HG03108 (cell line): ENCODE measurements at regions not wholly inside any gene's neighbourhood (a gene's known extent, or its start where the extent isn't known, plus 50 kb on each side); places are given as distances from the start of the nearest gene placed in this dataset.

Source experiments
- ATAC-seq: cut with Tn5 transposase; IDR thresholded peaks from one replicate; pipeline ENCODE4 v1.9.1; 2021; ENCODE audit warnings: moderate library complexity; ENCODE audit not compliant: unreplicated experiment

DNA sequence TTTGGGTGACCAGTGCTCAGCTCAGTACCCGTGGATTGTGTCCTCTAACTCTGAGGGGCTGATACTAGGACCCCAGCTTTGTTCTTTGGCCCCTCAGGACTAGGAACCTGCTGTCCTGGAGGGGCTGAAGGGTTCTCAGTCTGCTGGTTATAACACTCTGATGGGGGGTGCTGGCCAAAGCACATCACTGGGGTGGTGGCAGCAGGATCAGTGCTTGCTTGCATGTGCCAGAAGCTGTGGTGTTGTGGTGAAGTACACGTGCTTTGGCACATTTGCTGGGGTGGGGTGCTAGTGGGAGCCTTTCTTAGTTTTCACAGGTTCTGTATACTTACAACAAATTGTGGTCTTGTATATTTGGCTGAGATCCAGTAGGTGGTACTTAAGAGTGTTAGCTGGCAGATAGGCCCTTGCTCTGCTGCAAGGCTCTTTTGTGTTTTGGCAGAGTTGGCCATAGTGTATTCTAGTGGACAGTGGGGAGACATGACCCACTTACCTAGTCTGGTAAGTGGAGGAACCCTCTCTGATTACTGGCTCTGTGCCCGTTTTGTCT is 344.3 kb downstream of the EDEM1 start:
- no peak for ATAC-seq

DNA sequence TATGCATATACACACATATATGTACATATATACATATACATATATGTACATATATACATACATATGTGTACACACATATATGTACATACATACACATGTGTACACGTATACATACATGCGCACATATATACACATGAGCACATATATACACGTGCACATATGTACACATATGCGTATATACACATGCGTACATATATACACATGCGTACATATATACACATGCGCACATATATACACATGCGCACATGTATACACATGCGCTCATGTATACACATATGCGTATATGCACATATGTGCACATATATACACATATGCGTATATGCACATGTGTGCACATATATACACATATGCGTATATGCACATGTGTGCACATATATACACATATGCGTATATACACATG is 353.0 kb downstream of the EDEM1 start:
- no peak for ATAC-seq

DNA sequence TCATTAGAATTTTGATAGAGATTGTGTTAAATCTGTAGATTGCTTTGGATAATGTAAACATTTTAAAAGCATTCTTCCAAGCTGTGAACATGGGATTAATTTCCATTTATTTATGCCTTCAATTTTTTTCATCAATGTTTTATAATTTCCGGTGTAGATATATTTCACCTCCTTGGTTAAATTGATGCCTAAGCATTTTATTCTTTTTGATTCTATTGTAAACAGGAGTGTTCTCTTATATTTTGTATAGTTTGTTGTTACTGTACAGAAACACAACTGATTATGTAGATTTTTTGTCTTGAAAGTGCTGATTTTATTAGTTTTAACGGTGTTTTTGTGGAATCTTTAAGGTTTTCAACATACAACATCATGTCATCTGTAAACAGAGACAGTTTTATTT is 355.0 kb downstream of the EDEM1 start:
- no peak for ATAC-seq

- no peak for ATAC-seq
These were observed 355.5 kb downstream of the EDEM1 start for GRCh38 chr3:5543047-5543446.

DNA sequence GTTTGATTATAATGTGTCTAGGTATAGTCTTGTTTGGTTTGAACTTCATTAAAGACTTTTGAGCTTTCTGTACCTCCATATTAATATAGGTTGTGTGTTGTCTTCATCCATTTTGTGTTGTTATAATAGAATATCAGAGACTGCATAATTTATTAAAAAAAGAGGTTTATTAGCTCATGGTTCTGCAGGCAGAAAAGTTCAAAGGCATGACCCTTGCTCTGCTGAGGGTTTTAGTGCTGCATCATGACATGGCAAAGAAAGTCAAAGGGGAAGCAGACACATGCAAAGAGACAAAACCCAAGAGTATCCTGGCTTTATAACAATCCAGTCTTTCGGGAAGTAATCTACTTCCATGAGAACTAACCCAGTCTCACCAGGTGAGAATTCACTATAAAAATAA is 358.2 kb downstream of the EDEM1 start:
- no peak for ATAC-seq

DNA sequence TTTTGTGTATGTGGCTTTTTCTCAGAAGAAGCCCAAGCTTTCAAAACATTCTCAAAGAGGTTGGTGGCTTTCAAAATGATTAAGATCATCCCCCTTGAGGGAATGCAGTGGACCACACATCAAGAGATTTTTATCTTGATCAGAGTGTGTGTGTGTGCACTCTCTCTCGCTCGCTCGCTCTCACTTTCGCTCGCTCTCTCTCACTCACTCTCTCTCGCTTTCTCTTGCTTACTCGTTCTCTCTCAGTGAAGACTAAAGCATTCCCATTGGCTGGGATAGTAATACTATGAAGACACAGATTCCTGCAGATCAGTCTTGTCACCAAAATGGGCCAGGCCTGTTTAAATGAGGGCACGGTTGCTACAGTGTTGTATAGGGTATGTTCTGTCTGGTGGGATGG is 365.7 kb downstream of the EDEM1 start:
- ATAC-seq = no peak

GRCh38 chr3:5554245-5554747 is 366.8 kb downstream of the EDEM1 start:
- ATAC-seq = no peak

- no peak for ATAC-seq
These were observed 372.7 kb downstream of the EDEM1 start for GRCh38 chr3:5560199-5560598.

- no peak for ATAC-seq
These were observed 376.2 kb downstream of the EDEM1 start for GRCh38 chr3:5563537-5564277.

- no peak for ATAC-seq
These were observed 376.8 kb downstream of the EDEM1 start for GRCh38 chr3:5564278-5564666.

- ATAC-seq = no peak
These were observed 377.5 kb downstream of the EDEM1 start for GRCh38 chr3:5565026-5565425.

DNA sequence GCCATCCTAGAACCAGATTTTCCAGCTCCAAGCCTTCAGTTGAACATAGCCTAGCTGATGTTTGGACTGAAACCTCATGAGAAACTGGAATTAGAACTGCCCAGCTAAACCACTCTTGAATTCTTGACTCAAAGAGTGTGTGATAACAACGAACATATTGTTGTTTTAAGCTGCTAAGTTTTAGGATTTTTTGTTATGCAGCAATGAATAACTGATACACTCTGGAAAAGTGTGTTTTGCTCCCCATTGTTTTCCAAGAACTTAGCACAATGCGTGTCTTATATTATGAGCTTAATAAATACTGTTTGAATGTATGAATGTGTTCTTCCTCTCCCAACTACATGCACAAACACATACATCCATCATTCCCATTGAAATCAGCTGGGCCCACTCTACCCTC is 379.6 kb downstream of the EDEM1 start:
- ATAC-seq = no peak

DNA sequence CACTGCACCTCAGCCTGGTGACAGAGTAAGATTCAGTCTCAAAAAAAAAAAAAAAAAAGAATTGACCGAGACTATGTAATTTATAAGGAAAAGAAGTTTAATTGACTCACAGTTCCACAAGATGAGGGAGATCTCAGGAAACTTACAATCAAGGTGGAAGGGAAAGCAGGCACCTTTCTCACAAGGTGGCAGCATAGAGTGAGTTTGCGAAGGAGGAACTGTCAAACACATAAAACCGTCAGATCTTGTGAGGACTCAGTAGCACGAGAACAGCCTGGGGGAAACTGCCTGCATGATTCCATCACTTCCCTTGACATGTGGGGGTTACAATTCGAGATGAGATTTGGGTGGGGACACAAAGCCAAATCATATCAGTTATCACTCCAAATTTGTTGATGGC is 380.9 kb downstream of the EDEM1 start:
- no peak for ATAC-seq

GRCh38 chr3:5569152-5569551 is 381.6 kb downstream of the EDEM1 start:
- no peak for ATAC-seq

DNA sequence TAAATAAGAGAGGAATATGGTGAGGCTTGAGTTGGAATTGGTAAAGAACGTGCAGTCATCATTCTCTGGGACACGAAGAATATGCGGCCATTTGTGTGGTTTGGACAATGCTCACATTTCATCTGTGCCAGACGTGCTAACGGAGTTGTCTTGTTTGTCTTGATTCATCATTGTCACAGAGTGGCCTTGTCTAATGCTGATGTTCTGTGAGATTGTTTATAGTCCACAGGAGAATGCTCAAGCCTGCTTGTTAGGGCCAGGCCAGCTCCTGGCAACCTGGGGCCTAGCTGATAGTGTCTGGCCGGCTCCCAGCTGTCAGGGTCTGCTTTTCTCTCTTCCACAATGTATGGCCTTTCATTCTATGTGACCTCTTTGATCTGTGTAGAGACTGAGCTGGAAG is 384.7 kb downstream of the EDEM1 start:
- ATAC-seq = no peak

DNA sequence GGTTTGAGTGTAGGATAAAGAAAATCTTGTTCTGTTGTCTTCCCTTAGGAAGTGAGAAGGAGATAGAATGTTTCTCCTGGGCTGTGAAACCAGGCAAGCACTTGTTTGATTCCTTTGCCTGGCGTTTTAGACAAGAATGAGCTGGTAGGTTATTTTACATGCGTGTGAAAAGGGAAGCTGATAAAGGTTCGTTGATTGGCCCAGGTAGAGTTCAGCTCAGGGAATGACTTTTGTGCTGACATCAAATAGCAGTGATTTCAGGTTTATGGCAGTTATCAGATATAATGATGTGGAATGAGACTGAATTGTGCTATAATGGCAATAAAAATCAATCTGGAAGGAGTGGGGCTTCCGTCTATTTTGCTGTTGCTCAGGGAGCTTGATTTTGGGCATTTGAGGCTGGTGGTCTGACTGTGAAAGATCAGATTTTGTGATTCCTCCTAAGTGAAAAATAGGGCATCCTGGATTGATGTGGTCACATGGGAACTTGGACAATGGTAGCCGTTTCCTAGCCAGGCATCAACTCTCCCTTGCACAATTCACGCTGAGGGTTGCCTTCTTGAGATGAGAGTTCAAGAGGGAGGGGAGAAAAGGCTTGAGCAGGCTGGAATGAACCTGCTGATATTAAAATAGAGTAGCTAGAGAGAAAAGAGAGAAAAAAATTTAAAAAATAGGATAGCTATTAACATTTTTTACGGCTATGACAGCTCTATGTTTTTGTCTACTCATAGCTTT is 388.9 kb downstream of the EDEM1 start:
- ATAC-seq = no peak

GRCh38 chr3:5579139-5579602 is 391.7 kb downstream of the EDEM1 start:
- no peak for ATAC-seq

DNA sequence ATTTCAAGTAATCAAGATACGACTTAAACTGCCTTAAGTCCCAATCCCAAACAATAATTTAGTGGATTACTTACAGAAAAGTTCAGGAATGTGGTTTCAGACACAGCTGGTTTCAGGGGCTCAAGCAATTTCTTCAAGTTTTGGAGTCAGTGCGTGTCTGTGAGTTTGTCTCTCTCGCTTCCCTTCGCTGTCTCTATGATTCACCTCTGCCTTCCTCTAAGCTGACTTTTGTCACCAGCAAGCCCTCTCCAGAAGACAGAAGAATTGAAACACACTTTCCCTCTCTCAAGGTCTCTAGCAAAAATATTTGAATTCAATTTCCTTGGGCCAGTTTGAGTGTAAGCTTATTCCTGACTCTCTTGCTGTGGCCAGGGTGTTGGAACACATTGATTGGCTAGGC is 392.4 kb downstream of the EDEM1 start:
- ATAC-seq = no peak

- no peak for ATAC-seq
These were observed 393.3 kb downstream of the EDEM1 start for GRCh38 chr3:5580826-5581225.

GRCh38 chr3:5581743-5582142 is 394.2 kb downstream of the EDEM1 start:
- no peak for ATAC-seq

- ATAC-seq = no peak
These were observed 396.4 kb downstream of the EDEM1 start for GRCh38 chr3:5583920-5584319.

- no peak for ATAC-seq
These were observed 397.6 kb downstream of the EDEM1 start for GRCh38 chr3:5585085-5585484.
